ENCODE measurements at regions not wholly inside any gene's neighbourhood (a gene's known extent, or its start where the extent isn't known, plus 50 kb on each side); places are given as distances from the start of the nearest gene placed in this dataset.
"Not testable (repeated sequence)": the region's sequence is repeated elsewhere in the genome, so short reads cannot be mapped to it uniquely, and the experiment has no call there.

DNA sequence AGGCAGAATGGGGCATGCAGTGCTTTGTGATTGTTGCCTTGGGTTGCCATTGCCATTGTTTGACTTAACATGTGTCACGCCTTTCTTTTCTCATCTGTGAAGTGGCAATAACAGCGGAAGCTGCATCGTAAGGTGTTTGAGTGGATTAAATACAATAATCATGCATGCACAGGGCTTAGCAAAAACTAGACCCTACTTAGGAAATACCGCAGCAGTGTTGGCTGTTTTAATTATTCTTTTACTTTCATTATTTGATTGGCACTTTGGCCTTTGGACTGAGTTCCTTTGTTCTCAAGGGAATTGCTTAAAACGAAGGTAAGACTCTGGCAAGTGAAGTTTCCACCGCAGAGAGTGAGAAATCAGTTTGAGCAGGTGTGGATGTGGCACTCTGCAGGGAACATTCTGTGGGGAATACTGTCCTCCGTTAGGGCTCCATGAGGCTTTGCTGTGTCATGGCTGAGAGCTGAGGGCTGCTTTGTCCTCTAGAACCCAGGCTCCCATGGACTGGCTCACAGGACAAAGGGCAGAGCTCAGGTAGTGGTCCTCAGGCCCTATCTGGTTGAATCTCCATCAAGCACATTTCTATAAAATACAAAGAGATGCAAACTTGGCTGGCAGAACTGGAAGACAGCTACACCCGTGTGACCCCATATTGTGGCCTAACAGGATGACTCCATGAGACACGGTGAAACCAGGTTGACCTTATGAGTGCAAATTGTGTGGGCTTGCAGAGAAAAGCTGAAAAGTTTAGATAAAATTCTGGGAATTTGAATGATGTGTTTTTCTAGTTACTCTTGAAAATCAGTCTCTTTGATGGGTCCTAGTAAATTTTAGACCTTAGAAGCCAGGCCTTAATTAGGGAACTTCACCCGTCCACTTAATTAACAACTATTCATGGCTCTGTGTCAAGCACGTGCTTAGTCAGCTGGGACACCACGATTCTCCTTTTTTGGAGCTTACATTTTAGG is 407.2 kb downstream of the KCNRG start:
- no peak for DNase-seq (ENCODE audit: low read depth in 4 of 4, low spot score in 3 of 4)

DNA sequence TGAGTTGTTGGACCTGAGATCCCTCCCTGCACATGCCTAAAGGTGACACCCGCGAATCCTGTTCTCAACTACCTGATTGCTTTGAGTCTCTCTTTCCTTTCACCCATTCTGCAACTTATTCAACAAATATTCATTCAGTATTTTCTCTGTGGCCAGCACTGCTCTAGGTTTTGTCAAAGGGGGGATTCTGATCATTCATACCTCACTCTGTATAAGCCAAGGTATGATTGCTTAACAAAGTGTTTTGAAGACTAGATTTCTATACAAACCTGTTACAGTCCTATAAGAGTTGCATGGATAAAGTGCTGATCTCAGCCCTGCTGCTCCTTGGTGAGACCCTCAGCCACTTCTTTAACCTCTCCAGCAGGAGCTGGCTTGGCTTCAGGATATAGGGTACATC is 409.7 kb downstream of the KCNRG start:
- DNase-seq (ENCODE audit: low read depth in 4 of 4, low spot score in 3 of 4), result no peak

GRCh38 chr13:50425772-50426171 is 410.5 kb downstream of the KCNRG start:
- DNase-seq (ENCODE audit: low read depth in 4 of 4, low spot score in 3 of 4), result no peak

- no peak for DNase-seq (ENCODE audit: low read depth in 4 of 4, low spot score in 3 of 4)
These were observed 411.7 kb downstream of the KCNRG start for GRCh38 chr13:50426927-50427326.

DNA sequence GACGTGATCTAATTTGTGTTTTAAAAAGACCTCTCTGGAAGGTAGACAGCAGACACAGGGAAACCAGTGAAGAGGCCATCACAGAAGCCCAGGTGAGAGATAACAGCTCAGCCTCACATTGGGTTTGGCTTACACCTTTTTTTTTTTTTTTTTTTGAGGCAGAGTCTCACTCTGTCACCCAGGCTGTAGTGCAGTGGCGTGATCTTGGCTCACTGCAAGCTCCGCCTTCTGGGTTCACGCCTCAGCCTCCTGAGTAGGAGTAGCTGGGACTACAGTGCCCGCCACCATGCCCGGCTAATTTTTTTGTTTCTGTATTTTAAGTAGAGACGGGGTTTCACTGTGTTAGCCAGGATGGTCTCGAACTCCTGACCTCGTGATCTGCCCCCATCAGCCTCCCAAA is 412.3 kb downstream of the KCNRG start:
- DNase-seq (ENCODE audit: low read depth in 4 of 4, low spot score in 3 of 4), result not testable (repeated sequence)

GRCh38 chr13:50428183-50428877 is 413.1 kb downstream of the KCNRG start:
- DNase-seq (ENCODE audit: low read depth in 4 of 4, low spot score in 3 of 4), result no peak

GRCh38 chr13:50435011-50435410 is 408.5 kb downstream of the DLEU7 start:
- DNase-seq (ENCODE audit: low read depth in 4 of 4, low spot score in 3 of 4), result no peak

DNA sequence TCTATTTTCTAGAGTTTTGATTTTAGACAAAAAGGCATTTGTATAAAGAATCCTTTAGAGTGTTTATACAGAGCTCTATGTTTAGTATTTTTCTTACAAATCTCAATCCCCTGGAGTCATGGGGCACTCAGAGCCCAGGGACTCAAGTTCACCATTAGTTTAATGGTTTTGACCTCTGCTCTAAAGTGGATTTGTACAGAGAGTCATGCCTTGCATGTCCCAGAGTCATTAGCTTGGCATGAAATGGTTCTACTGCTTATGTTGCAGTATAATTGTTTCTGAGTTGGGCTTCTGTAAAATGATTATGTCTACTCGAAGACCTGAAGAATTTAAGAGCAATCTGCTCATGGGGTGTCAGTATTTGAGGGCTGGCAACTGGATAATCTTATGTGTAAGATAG is 406.2 kb downstream of the DLEU7 start:
- DNase-seq (ENCODE audit: low read depth in 4 of 4, low spot score in 3 of 4), result no peak

DNA sequence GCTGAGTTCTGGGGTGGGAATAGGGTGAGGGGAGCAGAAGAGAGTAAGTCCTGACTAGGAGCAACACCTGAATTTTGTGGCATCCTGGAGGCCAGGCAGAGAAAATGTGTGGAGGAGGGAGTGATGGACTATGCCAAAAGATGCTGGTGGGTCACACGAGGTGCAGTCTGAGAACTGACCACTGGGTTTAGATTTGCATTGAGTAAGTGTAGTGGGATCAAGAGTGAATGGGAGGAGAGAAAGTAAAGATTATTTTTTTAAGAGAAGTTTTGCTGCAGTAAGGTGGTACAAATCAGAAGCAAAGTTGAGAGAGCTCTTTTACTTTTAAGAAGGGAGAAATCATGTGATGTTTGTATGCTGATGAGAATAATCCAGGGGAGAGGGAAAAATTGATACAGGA is 405.1 kb downstream of the DLEU7 start:
- no peak for DNase-seq (ENCODE audit: low read depth in 4 of 4, low spot score in 3 of 4)

GRCh38 chr13:50441130-50441529 is 402.4 kb downstream of the DLEU7 start:
- DNase-seq (ENCODE audit: low read depth in 4 of 4, low spot score in 3 of 4), result no peak

GRCh38 chr13:50444726-50445125 is 398.8 kb downstream of the DLEU7 start:
- no peak for DNase-seq (ENCODE audit: low read depth in 4 of 4, low spot score in 3 of 4)

DNA sequence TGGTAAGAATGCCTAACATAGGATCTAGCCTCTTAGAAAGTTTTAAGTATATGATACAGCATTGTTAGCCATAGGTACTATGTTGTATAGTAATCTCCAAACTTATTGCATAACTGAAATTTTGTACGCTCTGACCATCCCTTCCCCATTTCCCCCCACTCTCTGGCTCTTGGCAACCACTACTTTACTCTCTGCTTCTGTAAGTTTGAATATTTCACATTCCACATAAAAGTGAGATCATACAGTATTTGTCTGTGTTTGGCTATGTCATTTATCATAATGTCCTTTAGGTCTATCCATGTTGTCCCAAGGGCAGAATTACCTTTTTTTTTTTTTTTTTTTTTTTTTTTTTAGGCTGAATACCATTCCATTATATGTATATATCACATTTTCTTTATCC is 396.9 kb downstream of the DLEU7 start:
- DNase-seq (ENCODE audit: low read depth in 4 of 4, low spot score in 3 of 4), result no peak

GRCh38 chr13:50448535-50448998 is 394.9 kb downstream of the DLEU7 start:
- DNase-seq (ENCODE audit: low read depth in 4 of 4, low spot score in 3 of 4), result no peak

DNA sequence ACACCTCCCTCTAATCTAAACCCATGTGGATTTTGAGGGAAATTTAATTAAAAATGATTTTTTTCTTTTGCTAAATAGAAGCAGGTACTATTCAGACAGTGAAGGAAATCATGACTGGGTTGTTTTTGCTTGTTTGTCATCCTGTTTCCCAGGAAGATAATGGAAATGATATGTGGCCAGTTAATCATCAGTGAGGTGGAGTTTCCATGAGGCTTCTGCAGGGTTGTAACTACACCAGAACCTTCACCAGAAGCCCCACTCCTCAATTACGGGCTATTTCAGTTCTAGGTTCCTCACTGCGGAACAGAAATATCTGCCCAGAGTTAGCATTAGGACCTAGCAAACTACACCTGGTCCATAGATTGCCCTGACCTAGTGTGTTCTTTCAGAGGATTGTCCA is 394.0 kb downstream of the DLEU7 start:
- DNase-seq (ENCODE audit: low read depth in 4 of 4, low spot score in 3 of 4), result no peak

DNA sequence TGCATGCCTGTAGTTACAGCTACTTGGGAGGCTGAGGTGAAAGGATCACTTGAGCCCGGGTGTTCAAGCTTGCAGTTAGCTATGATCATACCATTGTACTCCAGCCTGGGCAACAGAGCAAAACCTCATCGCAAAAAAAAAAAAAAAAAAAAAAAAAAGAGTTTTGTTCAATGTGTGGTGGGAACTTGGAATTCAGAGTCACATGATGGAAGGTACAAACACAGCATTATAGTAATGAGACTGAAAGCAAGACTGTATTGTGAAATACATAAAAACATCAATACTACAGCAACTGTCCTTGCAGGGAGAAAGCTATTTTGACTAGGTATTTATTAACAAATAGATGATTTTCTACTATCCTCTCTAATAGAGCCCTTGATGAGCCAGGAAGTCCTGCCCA is 393.2 kb downstream of the DLEU7 start:
- no peak for DNase-seq (ENCODE audit: low read depth in 4 of 4, low spot score in 3 of 4)

- DNase-seq (ENCODE audit: low read depth in 4 of 4, low spot score in 3 of 4), result no peak
These were observed 391.9 kb downstream of the DLEU7 start for GRCh38 chr13:50451609-50452008.

DNA sequence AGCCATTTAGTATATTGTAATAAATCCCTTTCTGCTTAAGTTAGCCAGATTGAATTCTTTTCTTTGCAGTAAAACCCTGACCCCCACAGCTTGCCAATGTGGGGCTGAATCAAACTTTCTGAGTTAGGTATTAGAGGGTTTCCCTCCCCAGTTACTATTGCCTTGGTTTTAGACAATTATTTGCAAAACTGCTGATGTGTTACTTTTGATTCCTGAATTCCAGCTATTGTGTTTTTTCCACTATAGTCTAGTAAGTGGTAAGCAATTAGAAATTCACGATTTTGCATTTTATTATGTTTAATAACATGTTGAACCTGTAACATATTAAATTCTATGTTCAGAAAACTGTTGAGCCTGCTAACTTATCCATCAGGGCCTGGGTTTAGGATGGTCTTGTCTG is 391.5 kb downstream of the DLEU7 start:
- DNase-seq (ENCODE audit: low read depth in 4 of 4, low spot score in 3 of 4), result no peak

DNA sequence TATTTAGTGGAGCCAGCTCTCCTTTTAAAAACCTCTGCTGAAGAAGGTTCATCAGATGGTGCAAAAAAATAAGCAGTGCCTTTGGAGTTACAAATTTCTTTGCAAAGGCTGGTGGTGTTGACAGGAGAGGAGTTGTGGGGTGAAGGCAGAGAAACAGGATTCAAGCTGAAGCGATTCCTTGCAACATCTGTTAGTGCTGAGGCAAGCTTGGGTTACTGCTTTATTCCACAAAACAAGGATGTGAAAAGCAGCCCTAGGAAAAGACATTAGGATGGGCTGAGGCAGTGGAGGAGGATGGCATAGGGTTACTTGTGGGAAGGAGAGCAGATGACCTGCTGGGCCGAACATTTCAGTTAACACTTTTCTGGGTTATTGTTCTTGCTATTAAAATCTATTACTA is 390.7 kb downstream of the DLEU7 start:
- DNase-seq (ENCODE audit: low read depth in 4 of 4, low spot score in 3 of 4), result no peak

- no peak for DNase-seq (ENCODE audit: low read depth in 4 of 4, low spot score in 3 of 4)
These were observed 390.3 kb downstream of the DLEU7 start for GRCh38 chr13:50453188-50453587.

DNA sequence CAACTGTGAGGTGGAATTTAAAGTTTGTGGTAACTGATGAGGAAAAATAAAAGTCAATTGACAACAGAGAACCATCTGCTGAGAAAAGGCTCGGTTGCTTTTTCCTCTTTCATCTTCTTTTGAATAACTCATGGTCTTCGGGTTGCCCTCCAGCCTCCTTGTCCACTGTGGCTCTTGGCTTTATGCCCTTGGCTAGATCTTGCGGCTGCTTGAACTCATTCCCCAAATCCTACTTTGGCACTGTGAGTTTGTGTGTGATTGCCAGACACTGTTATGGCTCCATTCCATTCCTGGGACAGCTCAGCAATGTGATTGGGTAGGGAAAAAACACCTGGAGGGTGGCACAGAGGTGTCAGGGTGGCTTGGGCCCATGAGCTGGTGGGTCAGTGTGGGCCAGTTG is 387.4 kb downstream of the DLEU7 start:
- DNase-seq (ENCODE audit: low read depth in 4 of 4, low spot score in 3 of 4), result no peak

DNA sequence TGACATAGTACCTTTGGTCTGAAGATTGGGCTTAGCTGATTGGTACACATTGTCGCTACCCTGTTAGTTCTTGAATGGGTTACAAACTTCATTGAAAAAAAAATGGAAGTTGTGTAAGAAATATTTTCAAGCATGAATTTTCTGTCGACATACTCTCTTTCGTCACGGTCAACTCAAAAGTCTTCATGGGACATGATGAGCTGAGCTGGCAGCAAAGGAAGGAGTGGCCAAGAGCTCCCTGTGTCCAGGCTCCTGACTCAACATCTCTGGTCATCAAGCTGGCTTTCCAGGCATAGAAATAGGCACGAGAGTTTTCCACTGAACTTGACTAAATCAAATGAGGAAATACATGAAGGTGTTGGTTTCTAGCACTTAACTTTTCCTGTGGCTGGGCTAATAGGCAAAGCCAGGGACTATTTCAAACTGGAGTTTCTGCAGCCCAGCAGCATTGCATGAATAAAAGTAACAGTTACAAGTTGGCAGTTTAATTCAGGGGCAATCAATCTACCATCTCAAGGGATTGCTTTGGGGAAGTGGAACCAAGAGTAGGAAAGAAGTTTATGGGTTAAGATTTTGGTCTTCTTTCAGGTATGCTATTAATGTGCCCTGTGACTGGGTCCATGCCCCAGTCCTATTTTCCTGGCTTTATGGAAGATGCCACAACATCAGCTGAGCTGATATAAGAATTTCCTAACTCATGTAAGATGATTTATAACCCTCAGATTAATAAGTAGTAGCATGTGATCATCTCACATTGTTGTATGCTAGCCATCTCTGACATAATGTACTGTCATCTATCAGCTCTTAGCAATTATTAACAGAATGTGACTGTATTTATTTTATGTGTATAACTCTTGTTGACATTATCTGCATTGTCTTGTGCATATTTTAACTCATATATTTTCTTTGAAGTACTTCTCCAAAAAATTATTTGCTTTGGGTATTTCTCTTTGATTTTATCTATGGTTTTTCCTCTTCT is 385.8 kb downstream of the DLEU7 start:
- DNase-seq (ENCODE audit: low read depth in 4 of 4, low spot score in 3 of 4), result no peak

All from left renal pelvis (tissue), 4 donors.